HG03439 (cell line): ENCODE measurements at regions not wholly inside any gene's neighbourhood (a gene's known extent, or its start where the extent isn't known, plus 50 kb on each side); places are given as distances from the start of the nearest gene placed in this dataset.
"Not testable (repeated sequence)": the region's sequence is repeated elsewhere in the genome, so short reads cannot be mapped to it uniquely, and the experiment has no call there.

Source experiments
- ATAC-seq: cut with Tn5 transposase; IDR thresholded peaks from one replicate; pipeline ENCODE4 v1.9.1; 2021; ENCODE audit warnings: mild to moderate bottlenecking, moderate library complexity; ENCODE audit not compliant: unreplicated experiment

DNA sequence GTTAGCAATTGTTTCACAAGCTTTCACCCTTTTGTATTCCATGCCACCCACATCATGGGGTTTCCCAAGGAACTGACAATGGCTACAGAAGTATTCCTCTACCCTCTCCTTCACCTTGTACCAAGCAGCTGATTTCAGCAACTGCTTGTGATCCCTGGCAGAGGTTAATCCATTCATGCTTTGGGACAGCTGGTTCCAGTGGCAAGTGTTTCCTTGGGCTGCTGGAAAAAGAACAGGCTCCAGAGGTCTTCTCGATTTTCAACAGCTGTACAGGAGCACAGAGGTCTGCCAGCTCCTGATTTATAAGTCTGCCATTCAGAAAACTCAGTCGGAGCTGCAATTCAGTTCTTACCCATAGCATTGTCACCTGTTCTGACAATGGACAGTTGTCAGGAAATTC, 239.2 kb upstream of the CWC22 start:
- ATAC-seq, result no peak

- no peak for ATAC-seq
These were observed 233.7 kb upstream of the CWC22 start for GRCh38 chr2:180240774-180241173.

GRCh38 chr2:180238729-180239128, 231.6 kb upstream of the CWC22 start:
- no peak for ATAC-seq

GRCh38 chr2:180236061-180236460, 229.0 kb upstream of the CWC22 start:
- not testable (repeated sequence) for ATAC-seq

- ATAC-seq, result not testable (repeated sequence)
These were observed 228.4 kb upstream of the CWC22 start for GRCh38 chr2:180235506-180235905.

- ATAC-seq, result not testable (repeated sequence)
These were observed 227.9 kb upstream of the CWC22 start for GRCh38 chr2:180234991-180235390.

- ATAC-seq, result no peak
These were observed 223.9 kb upstream of the CWC22 start for GRCh38 chr2:180231015-180231414.

GRCh38 chr2:180227461-180227860, 220.4 kb upstream of the CWC22 start:
- ATAC-seq, result no peak

DNA sequence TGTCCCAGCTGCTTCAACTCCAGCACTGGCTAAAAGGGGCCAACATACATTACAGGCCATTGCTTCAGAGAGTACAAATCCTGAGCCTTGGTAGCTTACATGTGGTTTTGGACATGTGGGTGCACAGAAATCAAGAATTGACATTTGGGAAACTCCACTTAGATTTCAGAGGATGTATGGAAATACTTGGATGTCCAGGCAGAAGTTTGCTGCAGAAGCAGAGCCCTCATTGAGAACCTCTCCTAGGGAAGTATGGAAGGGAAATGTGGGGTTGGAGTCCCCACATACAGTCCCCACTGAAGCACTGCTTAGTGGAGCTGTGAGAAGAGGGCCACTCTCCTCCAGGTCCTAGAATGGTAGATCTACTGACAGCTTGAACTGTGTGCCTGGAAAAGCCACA, 218.0 kb upstream of the CWC22 start:
- ATAC-seq, result no peak

GRCh38 chr2:180222644-180223043, 215.5 kb upstream of the CWC22 start:
- ATAC-seq, result no peak

DNA sequence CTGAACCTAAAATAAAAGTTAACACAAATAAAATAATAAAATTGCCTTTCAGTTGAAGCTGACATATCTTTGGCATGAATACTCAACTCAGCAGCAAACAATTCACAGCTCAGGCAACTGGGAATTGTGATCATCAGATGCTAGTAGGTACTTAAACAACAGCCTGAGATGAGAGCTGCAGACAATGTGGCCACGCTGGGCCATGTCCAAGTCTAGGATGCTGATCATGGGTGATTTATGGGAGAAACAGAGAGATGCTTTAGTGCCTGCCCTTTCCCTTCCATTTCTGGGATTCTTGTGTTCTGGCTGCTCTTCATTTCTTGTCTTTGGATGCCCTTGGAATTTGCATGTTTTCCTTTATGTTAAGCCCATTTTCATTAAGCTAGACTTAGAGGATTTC, 212.4 kb upstream of the CWC22 start:
- ATAC-seq, result no peak

- ATAC-seq, result no peak
These were observed 201.7 kb upstream of the CWC22 start for GRCh38 chr2:180208841-180209240.

- no peak for ATAC-seq
These were observed 198.6 kb upstream of the CWC22 start for GRCh38 chr2:180205621-180206235.

DNA sequence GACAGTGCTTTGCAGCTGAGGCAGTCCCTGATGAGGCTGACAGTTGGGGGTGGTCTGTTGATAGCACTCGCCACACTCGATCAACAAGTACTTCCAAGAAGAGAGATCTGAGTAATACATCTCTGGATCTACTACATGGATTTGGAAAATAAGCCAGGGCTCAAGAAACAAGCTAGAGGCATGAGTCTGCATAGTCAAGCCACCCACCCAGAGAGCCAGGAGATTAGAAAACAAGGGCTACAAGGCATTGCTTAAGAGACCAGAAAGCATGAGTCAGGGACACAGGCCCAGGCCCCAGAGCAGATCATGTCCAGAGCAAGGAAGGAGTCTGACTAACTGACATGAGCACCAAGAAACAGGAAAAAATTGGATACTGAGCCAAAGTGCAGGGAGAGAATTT, 196.9 kb upstream of the CWC22 start:
- ATAC-seq, result no peak

- no peak for ATAC-seq
These were observed 195.4 kb upstream of the CWC22 start for GRCh38 chr2:180202467-180202951.

DNA sequence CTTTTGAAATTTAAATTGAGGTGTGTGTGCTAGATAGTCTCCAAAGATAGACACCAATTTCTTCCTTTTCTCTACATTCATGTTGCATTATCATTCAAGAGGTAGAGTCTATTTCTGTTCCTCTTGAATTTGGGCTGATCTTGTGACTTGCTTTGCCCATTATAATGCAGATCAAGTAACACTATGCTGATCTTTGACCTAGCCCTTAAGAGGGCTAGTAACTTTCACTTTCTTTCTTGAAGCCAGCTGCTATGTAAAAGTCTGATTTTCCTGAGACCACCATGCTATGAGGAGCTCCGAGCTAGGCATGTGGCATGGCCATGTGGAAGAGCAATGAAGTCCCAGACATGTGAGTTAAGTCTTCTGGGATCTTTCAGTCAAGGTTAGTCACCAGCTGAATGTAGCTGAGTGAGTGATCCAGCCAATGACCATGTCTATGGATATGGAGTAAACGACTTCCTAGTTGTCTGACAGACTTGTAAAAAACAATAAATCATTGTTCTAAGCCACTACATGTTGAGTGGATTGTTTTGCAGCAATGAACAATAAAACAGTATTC, 189.4 kb upstream of the CWC22 start:
- ATAC-seq, result no peak

DNA sequence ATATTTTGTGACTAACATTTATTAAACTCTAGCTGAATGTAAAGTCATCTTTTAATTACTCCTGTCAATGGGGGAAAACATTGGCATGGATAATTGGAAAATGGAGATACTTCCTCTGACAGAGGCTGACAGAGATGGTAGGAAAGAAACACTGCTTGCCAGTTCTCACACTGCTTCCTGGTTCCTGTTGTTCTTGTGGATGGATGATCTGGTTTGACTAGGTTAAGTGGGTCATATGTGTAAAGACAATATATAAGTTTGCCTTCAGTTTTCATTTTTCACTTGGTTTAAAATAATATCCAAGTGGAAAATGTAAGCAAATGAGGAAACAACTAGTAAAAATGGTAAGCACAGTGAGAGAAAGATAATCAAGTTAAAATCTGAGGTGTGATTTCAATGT, 188.8 kb upstream of the CWC22 start:
- ATAC-seq, result no peak

- ATAC-seq, result no peak
These were observed 184.5 kb upstream of the CWC22 start for GRCh38 chr2:180191432-180192124.

DNA sequence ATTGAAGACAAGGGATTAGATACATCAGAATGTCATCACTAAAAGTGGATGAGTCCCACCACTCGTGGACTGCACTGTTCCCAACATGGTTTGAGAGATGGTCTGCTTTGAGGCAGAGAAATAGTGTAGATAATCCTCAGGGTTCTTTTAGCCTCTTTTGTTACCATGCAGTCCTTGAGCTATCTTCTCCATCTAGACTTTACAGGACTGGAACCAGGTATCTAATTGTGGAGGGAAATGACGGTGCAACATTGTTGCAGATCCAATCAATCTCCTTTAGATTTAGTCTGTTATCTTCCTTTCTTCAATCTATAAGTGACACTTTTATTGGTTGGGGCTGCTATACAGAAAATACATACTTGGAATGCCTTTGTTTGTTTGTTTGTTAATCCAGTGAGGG, 183.8 kb upstream of the CWC22 start:
- ATAC-seq, result no peak

- no peak for ATAC-seq
These were observed 180.5 kb upstream of the CWC22 start for GRCh38 chr2:180187611-180188010.

DNA sequence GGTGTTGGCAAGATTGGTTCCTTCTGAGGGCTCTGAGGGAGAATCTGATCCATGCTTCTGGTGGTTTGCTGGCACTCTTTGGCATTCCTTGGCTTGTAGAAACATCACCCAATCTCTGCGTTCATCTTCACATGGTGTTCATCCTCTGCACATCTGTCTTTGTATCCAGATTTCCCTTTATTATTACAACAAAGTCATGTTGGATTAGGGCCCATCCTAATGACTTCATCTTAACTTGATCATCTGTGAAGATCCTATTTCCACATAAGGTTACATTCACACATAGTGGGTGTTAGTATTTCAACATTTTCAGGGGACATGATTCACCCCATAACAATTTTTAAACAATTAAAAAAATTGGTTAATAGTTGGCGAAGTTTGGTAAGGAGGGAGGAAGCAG, 177.4 kb upstream of the CWC22 start:
- no peak for ATAC-seq

GRCh38 chr2:180180511-180180910, 173.4 kb upstream of the CWC22 start:
- ATAC-seq, result no peak
